HFF-Myc (cell line): ENCODE measurements at regions not wholly inside any gene's neighbourhood (a gene's known extent, or its start where the extent isn't known, plus 50 kb on each side); places are given as distances from the start of the nearest gene placed in this dataset.

Experiments used
- DNase-seq: peaks from one replicate; pipeline ENCODE4 v3.0.0-alpha.2; 2011; ENCODE audit warnings: low read depth; ENCODE audit errors: extremely low read depth
- H3K4me3 ChIP-seq: replicated peaks from 2 replicates; pipeline ENCODE4 v1.5.1; 2011; ENCODE audit warnings: low read depth, mild to moderate bottlenecking, control low read depth, low read length
- CTCF ChIP-seq: IDR thresholded peaks from 2 replicates; pipeline ENCODE4 v1.5.1; 2012; ENCODE audit warnings: mild to moderate bottlenecking, low read depth, low read length, control low read depth; ENCODE audit errors: missing control alignments

- no peak for TF ChIP-seq CTCF
- H3K4me3 ChIP-seq = no peak overlapping the region
- DNase-seq = no peak
Observed at GRCh38 chr2:16080071-16080470, 139.7 kb downstream of the MYCN start.

DNA sequence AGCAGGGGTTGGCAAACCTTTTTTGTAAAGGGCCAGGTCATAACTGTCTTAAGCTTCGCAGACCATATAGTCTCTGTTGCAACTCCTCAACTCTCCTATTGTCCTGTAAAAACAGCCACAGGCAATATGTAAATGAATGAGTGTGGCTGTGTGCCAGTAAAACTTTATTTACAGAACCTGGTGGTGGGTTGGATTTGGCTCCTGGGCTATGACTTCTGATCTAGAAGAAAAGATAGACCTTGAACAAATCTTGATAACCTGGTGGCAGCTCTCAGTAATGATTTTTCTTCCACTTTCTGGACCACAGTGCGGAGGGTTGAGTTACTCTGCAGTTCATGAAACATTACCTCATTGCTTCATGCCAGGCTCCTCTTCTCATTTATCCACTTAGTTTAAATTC is 139.3 kb downstream of the MYCN start:
- DNase-seq = no peak
- TF ChIP-seq CTCF = no peak
- H3K4me3 ChIP-seq = no peak overlapping the region

GRCh38 chr2:16077601-16078000 is 137.3 kb downstream of the MYCN start:
- no peak for TF ChIP-seq CTCF
- DNase-seq = no peak
- H3K4me3 ChIP-seq = no peak overlapping the region

DNA sequence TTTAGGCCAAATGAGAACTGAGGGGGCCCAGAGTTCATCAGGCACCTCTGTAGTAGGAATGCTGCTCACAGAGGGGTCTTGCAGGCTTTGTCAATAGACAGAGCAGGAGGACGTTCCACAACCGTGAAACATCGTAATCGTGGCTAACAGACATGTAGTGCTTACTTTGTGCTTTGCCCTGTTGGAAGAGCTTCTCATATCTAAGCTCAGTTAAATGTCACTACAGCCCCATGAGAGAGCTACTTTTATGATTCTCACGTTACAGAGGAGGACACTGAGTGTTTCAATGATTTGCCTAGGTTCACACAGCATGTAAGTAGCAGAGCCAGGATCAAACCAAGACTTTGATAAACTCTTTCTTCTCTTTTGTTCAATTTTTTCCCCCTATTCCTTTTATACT is 136.6 kb downstream of the MYCN start:
- DNase-seq = no peak
- H3K4me3 ChIP-seq = no peak overlapping the region
- no peak for TF ChIP-seq CTCF

- no peak for TF ChIP-seq CTCF
- no peak for DNase-seq
- H3K4me3 ChIP-seq = no peak overlapping the region
Observed at GRCh38 chr2:16075045-16076012, 135.0 kb downstream of the MYCN start.

DNA sequence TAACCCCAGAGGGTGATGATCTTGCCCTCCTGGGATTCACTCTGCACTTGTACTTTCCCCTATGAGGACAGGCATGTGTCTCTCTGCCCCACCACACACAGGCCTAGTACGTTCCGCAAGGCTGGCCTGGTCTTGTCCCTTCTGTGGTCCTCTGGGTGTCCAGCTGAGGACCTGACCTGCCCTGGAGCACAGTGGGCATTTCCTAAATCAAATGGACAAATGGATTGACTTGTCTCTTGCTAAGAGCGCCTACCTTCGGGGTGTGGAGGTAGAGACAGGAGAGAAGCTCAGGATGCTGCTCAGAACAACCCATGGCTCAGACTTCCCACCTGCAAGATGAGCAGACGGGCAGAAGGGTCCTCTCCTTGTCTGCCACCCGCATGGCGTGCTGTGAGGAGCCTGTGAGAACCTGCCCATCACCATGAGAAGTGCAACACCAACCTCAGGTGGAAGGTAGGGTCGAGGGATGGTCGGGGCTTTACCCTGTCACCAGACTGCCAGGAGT is 133.6 kb downstream of the MYCN start:
- no peak overlapping the region for H3K4me3 ChIP-seq
- TF ChIP-seq CTCF = no peak
- DNase-seq = no peak

DNA sequence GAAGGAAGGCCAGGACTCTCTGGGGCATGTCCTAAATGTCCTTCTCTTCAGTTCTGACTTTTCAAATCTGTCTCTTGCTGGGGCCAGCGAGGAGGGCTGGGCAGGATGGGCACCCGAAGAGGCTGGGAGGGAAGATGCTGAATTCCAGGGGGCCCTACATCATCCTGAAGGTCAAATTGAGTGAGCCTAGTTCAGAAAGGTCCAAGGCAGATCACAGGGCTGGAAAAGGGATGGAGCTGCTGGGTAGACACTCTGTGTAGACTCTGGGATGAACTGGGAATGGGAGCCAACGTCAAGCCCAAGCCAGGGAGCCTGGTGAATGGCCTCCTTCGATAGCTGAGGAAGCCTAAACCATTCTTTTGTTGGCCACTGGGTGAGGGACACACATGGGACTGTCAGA is 133.1 kb downstream of the MYCN start:
- no peak for DNase-seq
- no peak for TF ChIP-seq CTCF
- no peak overlapping the region for H3K4me3 ChIP-seq
